WTC11 (cell line): ENCODE measurements at regions not wholly inside any gene's neighbourhood (a gene's known extent, or its start where the extent isn't known, plus 50 kb on each side); places are given as distances from the start of the nearest gene placed in this dataset.

Experiments
- ETV6 ChIP-seq: sonication (generic); formaldehyde crosslinking; IDR thresholded peaks from 2 replicates; pipeline ENCODE4 v1.8.1; 2022; ENCODE audit warnings: mild to moderate bottlenecking, missing genetic modification reagents
- FOXK1 ChIP-seq: sonication (generic); formaldehyde crosslinking; IDR thresholded peaks from 2 replicates; pipeline ENCODE4 v1.8.0; 2022; ENCODE audit warnings: mild to moderate bottlenecking, moderate library complexity, missing genetic modification reagents
- JAZF1 ChIP-seq: fragments of 250-450 bp; sonication (Bioruptor Pico); IDR thresholded peaks from 2 replicates; pipeline ENCODE4 v1.9.0; 2021; ENCODE audit warnings: moderate library complexity, mild to moderate bottlenecking, inconsistent platforms
- JUN ChIP-seq: sonication (generic); formaldehyde crosslinking; IDR thresholded peaks from 2 replicates; pipeline ENCODE4 v1.8.0; 2023; ENCODE audit warnings: mild to moderate bottlenecking, missing genetic modification reagents
- SMAD4 ChIP-seq: sonication (generic); formaldehyde crosslinking; IDR thresholded peaks from 2 replicates; pipeline ENCODE4 v1.8.0; 2022; ENCODE audit warnings: mild to moderate bottlenecking, missing genetic modification reagents
- SP1 ChIP-seq: sonication (generic); formaldehyde crosslinking; conservative IDR thresholded peaks from 2 replicates; pipeline ENCODE4 v1.8.1; 2022; ENCODE audit warnings: missing genetic modification reagents
- TCF7 ChIP-seq: sonication (generic); formaldehyde crosslinking; IDR thresholded peaks from 2 replicates; pipeline ENCODE4 v1.8.0; 2022; ENCODE audit warnings: mild to moderate bottlenecking, low read depth, missing genetic modification reagents, moderate library complexity
- TF ChIP-seq, protein P1 (sequence below): sonication (generic); formaldehyde crosslinking; IDR thresholded peaks from 2 replicates; pipeline ENCODE4 v1.8.1; 2023; ENCODE audit warnings: mild to moderate bottlenecking, missing genetic modification reagents, borderline replicate concordance
- TF ChIP-seq, protein P2 (sequence below): fragments of 200-600 bp; IDR thresholded peaks from 2 replicates; pipeline ENCODE4 v1.8.0; 2022; ENCODE audit warnings: antibody characterized with exemption
- TF ChIP-seq, protein P3 (sequence below): sonication (generic); formaldehyde crosslinking; IDR thresholded peaks from 2 replicates; pipeline ENCODE4 v1.8.1; 2023; ENCODE audit warnings: mild to moderate bottlenecking, moderate library complexity, missing genetic modification reagents
- TF ChIP-seq, protein P4 (sequence below): sonication (generic); formaldehyde crosslinking; conservative IDR thresholded peaks from 2 replicates; pipeline ENCODE4 v1.8.1; 2022; ENCODE audit warnings: mild to moderate bottlenecking, missing genetic modification reagents
- TF ChIP-seq, protein P5 (sequence below): sonication (generic); formaldehyde crosslinking; IDR thresholded peaks from 2 replicates; pipeline ENCODE4 v1.8.1; 2022; ENCODE audit warnings: low read depth, missing genetic modification reagents, borderline replicate concordance

DNA sequence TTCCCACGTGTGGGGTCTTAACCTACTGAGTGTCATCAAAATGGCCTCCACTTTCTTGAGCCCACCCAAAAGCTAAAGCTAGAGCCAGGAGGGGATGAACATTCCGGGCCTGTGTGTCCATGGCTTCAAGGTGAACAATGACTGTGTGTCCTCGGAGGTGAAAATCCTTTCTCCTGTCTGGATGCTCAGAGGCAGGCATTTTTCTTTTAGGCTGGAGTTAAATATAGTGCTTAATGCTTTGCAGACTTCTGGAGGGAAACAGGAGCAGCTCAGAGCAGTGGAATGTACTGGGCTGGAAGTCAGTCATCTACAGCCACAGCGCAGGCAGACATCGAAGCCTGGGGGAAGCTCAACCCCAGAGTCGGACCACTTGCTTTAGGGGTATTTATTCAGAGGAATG, 68.6 kb upstream of the TMEM45B start:
- TF ChIP-seq, protein P1, sequence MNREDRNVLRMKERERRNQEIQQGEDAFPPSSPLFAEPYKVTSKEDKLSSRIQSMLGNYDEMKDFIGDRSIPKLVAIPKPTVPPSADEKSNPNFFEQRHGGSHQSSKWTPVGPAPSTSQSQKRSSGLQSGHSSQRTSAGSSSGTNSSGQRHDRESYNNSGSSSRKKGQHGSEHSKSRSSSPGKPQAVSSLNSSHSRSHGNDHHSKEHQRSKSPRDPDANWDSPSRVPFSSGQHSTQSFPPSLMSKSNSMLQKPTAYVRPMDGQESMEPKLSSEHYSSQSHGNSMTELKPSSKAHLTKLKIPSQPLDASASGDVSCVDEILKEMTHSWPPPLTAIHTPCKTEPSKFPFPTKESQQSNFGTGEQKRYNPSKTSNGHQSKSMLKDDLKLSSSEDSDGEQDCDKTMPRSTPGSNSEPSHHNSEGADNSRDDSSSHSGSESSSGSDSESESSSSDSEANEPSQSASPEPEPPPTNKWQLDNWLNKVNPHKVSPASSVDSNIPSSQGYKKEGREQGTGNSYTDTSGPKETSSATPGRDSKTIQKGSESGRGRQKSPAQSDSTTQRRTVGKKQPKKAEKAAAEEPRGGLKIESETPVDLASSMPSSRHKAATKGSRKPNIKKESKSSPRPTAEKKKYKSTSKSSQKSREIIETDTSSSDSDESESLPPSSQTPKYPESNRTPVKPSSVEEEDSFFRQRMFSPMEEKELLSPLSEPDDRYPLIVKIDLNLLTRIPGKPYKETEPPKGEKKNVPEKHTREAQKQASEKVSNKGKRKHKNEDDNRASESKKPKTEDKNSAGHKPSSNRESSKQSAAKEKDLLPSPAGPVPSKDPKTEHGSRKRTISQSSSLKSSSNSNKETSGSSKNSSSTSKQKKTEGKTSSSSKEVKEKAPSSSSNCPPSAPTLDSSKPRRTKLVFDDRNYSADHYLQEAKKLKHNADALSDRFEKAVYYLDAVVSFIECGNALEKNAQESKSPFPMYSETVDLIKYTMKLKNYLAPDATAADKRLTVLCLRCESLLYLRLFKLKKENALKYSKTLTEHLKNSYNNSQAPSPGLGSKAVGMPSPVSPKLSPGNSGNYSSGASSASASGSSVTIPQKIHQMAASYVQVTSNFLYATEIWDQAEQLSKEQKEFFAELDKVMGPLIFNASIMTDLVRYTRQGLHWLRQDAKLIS (CRISPR knock-in tag) = no peak
- no peak for TF ChIP-seq SMAD4 (CRISPR knock-in tag)
- TF ChIP-seq, protein P2, sequence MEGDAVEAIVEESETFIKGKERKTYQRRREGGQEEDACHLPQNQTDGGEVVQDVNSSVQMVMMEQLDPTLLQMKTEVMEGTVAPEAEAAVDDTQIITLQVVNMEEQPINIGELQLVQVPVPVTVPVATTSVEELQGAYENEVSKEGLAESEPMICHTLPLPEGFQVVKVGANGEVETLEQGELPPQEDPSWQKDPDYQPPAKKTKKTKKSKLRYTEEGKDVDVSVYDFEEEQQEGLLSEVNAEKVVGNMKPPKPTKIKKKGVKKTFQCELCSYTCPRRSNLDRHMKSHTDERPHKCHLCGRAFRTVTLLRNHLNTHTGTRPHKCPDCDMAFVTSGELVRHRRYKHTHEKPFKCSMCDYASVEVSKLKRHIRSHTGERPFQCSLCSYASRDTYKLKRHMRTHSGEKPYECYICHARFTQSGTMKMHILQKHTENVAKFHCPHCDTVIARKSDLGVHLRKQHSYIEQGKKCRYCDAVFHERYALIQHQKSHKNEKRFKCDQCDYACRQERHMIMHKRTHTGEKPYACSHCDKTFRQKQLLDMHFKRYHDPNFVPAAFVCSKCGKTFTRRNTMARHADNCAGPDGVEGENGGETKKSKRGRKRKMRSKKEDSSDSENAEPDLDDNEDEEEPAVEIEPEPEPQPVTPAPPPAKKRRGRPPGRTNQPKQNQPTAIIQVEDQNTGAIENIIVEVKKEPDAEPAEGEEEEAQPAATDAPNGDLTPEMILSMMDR = no peak
- TF ChIP-seq ETV6 (CRISPR knock-in tag) = no peak
- TF ChIP-seq, protein P3, sequence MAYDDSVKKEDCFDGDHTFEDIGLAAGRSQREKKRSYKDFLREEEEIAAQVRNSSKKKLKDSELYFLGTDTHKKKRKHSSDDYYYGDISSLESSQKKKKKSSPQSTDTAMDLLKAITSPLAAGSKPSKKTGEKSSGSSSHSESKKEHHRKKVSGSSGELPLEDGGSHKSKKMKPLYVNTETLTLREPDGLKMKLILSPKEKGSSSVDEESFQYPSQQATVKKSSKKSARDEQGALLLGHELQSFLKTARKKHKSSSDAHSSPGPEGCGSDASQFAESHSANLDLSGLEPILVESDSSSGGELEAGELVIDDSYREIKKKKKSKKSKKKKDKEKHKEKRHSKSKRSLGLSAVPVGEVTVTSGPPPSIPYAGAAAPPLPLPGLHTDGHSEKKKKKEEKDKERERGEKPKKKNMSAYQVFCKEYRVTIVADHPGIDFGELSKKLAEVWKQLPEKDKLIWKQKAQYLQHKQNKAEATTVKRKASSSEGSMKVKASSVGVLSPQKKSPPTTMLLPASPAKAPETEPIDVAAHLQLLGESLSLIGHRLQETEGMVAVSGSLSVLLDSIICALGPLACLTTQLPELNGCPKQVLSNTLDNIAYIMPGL (CRISPR knock-in tag) = no peak
- TF ChIP-seq TCF7 (CRISPR knock-in tag) = no peak
- TF ChIP-seq, protein P4, sequence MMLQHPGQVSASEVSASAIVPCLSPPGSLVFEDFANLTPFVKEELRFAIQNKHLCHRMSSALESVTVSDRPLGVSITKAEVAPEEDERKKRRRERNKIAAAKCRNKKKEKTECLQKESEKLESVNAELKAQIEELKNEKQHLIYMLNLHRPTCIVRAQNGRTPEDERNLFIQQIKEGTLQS (CRISPR knock-in tag) = no peak
- TF ChIP-seq, protein P5, sequence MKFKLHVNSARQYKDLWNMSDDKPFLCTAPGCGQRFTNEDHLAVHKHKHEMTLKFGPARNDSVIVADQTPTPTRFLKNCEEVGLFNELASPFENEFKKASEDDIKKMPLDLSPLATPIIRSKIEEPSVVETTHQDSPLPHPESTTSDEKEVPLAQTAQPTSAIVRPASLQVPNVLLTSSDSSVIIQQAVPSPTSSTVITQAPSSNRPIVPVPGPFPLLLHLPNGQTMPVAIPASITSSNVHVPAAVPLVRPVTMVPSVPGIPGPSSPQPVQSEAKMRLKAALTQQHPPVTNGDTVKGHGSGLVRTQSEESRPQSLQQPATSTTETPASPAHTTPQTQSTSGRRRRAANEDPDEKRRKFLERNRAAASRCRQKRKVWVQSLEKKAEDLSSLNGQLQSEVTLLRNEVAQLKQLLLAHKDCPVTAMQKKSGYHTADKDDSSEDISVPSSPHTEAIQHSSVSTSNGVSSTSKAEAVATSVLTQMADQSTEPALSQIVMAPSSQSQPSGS = no peak
- no peak for TF ChIP-seq SP1 (CRISPR knock-in tag)
- no peak for TF ChIP-seq FOXK1 (CRISPR knock-in tag)
- no peak for TF ChIP-seq JUN (CRISPR knock-in tag)
- no peak for TF ChIP-seq JAZF1
